ENCODE measurements at regions not wholly inside any gene's neighbourhood (a gene's known extent, or its start where the extent isn't known, plus 50 kb on each side); places are given as distances from the start of the nearest gene placed in this dataset.

DNA sequence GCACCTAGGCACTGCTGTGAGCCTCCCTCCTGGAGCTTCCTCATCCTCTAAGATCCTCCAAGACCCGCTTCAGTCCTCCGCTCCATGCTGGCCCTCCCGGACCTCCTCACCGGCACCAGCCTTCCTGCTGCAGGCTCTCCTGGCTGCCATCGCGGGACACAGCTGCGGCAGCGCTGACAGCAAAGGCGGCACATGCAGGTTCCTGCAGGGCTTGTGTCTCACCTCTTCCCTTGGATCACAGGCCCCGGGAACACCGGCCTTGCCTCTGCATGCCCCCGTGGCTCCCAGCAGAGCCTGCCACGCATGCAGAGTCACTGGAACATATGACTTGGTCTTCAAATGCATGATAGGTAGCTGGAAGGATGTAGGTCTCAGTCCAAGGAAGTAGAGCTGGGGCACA is 67.2 kb downstream of the PTGR3 start:
- Histone ChIP-seq H3K27me3 (no peaks in the 10 kb centered on the region), H3K36me3 (no peaks in the 10 kb centered on the region), H3K4me3 (no peak overlapping the region), H3K27ac (no peak overlapping the region), H3K4me1 (no peaks in the 10 kb centered on the region), H3K9me3 (no peaks in the 10 kb centered on the region)
- in situ Hi-C loops (cut with MboI; ENCODE audit: low sequenced_read_pairs in 4 of 4): no loop called here
- DNase-seq: no peak
- intact Hi-C loops (cut with DNase I; ENCODE audit: low total_unique reads): no loop called here
- no peak for TF ChIP-seq POLR2A (IDR thresholded peaks at IDR 0.05)
- no peak for ATAC-seq

DNA sequence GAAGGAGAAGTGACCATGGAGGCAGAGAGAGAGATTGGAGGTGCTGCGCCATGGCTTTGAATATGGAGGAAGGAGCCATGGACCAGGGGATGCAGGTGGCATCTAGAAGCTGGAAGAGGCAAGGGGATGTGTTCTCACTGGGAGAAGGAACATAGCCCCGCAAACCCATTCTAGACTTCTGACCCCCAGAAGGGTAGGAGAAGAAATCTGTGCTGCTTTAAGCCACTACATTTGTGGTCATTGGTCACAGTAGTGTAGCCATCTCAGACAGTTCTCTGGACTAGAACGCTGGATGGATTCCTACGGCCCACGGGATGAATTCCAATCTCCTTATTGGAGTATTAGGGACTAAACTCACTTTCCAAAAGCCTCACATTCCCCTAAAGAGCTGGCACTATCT is 67.8 kb downstream of the PTGR3 start:
- Histone ChIP-seq H3K9me3 (no peaks in the 10 kb centered on the region), H3K27ac (no peak overlapping the region), H3K27me3 (no peaks in the 10 kb centered on the region), H3K36me3 (no peaks in the 10 kb centered on the region), H3K4me3 (no peak overlapping the region), H3K4me1 (no peaks in the 10 kb centered on the region)
- intact Hi-C loops (cut with DNase I; ENCODE audit: low total_unique reads): no loop called here
- DNase-seq: no peak
- in situ Hi-C loops (cut with MboI; ENCODE audit: low sequenced_read_pairs in 4 of 4): no loop called here
- ATAC-seq: no peak
- TF ChIP-seq POLR2A (IDR thresholded peaks at IDR 0.05): no peak
- TF ChIP-seq, protein P1, sequence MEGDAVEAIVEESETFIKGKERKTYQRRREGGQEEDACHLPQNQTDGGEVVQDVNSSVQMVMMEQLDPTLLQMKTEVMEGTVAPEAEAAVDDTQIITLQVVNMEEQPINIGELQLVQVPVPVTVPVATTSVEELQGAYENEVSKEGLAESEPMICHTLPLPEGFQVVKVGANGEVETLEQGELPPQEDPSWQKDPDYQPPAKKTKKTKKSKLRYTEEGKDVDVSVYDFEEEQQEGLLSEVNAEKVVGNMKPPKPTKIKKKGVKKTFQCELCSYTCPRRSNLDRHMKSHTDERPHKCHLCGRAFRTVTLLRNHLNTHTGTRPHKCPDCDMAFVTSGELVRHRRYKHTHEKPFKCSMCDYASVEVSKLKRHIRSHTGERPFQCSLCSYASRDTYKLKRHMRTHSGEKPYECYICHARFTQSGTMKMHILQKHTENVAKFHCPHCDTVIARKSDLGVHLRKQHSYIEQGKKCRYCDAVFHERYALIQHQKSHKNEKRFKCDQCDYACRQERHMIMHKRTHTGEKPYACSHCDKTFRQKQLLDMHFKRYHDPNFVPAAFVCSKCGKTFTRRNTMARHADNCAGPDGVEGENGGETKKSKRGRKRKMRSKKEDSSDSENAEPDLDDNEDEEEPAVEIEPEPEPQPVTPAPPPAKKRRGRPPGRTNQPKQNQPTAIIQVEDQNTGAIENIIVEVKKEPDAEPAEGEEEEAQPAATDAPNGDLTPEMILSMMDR (IDR thresholded peaks at IDR 0.05 in 4 of 5, conservative IDR thresholded peaks at IDR 0.05 in 1 of 5): no peak

DNA sequence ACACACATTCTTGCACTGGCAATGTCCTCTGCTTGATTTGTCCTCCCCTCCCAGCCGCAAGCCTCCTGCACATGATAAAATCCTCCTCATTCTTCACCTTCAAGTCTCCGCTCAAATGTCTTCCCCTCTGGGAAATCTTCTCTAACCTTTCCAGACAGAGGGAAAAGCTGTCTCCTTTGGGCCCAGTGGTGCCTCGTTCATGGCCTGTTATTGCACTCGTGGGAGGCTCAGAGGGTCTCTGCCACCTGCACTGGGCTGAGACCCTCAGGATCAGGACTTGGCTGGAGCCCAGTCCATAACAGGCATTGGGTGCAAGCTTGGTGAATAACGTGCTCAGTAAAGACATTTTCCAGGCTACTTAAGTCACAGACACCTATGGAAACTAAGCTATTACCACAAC is 68.6 kb downstream of the PTGR3 start:
- Histone ChIP-seq H3K4me1 (no peaks in the 10 kb centered on the region), H3K4me3 (no peak overlapping the region), H3K9me3 (no peaks in the 10 kb centered on the region), H3K27me3 (no peaks in the 10 kb centered on the region), H3K36me3 (no peaks in the 10 kb centered on the region), H3K27ac (no peak overlapping the region)
- no peak for ATAC-seq
- intact Hi-C loops (cut with DNase I; ENCODE audit: low total_unique reads): no loop called here
- in situ Hi-C loops (cut with MboI; ENCODE audit: low sequenced_read_pairs in 4 of 4): no loop called here
- TF ChIP-seq, protein P1 (IDR thresholded peaks at IDR 0.05 in 4 of 5, conservative IDR thresholded peaks at IDR 0.05 in 1 of 5): no peak
- no peak for TF ChIP-seq POLR2A (IDR thresholded peaks at IDR 0.05)
- DNase-seq: no peak

DNA sequence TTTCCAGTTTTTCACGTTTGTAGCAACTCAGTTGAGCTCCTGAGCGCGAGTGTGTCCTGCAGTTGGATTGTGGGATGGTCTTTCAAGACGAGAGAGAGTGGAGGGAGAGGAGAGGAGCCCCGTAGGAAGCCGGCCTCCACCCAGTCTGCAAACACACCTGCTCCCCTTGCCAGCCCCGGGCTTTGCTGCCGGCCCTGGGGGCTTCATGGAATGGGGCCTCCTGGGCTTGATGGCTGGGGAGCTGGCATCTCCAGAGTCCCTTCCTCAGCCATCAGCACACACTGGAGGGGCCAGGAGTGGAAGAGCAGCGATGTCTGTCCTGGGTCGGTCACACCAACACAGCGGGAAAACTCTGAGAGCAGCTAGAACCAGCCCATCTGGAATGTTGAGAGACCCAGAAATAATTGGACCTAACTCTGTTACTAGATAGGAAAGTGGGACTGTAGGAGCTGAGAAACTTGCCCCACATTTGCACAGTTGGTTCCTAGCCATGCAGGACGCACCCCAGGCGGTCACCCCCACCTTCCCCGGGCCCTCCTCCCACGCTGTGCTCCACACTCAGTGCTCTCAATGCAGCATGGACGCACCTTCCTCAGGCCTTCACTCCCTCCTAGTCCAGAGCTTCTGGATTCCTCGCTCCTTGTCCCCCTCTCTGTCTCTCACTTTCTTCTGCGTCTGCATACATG is 69.6 kb downstream of the PTGR3 start:
- H3K27ac ChIP-seq: no peak overlapping the region
- H3K9me3 ChIP-seq: no peaks in the 10 kb centered on the region
- H3K27me3 ChIP-seq: no peaks in the 10 kb centered on the region
- no peak for TF ChIP-seq POLR2A (IDR thresholded peaks at IDR 0.05)
- TF ChIP-seq, protein P1 (IDR thresholded peaks at IDR 0.05 in 4 of 5, conservative IDR thresholded peaks at IDR 0.05 in 1 of 5): no peak
- H3K36me3 ChIP-seq: no peaks in the 10 kb centered on the region
- ATAC-seq: no peak
- no peaks in the 10 kb centered on the region for H3K4me1 ChIP-seq
- in situ Hi-C loops (cut with MboI; ENCODE audit: low sequenced_read_pairs in 4 of 4): no loop called here
- no peak for DNase-seq
- no peak overlapping the region for H3K4me3 ChIP-seq
- intact Hi-C loops (cut with DNase I; ENCODE audit: low total_unique reads): no loop called here

DNA sequence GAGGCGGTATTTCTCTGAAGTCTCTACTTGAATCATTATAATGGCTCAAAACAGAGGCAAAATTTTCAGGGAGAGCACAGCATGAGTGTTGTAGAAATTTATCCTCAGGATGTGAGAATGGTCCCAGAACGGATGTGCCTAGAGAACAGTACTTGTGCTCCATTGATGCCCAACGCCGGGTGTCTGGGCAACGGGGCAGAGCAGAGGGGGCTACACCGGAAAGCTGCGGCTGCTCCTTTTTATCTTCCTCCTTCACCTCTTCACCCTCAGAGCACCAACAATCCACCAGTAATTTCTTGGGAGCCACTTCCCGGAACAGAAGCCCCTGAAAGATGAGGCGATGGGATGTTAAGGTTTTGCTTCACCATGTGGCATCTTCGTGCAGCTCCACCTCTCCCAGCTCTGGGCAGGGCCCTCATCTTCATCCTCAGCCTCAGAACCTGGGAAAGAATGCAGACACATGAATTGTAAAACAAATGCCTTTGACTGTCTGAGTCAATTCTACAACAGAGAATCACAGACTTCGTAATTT is 71.5 kb downstream of the PTGR3 start:
- in situ Hi-C loops (cut with MboI; ENCODE audit: low sequenced_read_pairs in 4 of 4): no loop called here
- DNase-seq: no peak
- H3K4me1 ChIP-seq: no peaks in the 10 kb centered on the region
- H3K36me3 ChIP-seq: no peaks in the 10 kb centered on the region
- TF ChIP-seq POLR2A (IDR thresholded peaks at IDR 0.05): no peak
- no peak for ATAC-seq
- H3K4me3 ChIP-seq: no peak overlapping the region
- intact Hi-C loops (cut with DNase I; ENCODE audit: low total_unique reads): no loop called here
- peaks cover 0 to 8% (median 2%) of the 10 kb centered on the region in 3 donors for H3K27me3 ChIP-seq
- no peak overlapping the region for H3K27ac ChIP-seq
- no peaks in the 10 kb centered on the region for H3K9me3 ChIP-seq

Data from gastrocnemius medialis (tissue), 4 donors.